HepG2 (cell line): ENCODE measurements at regions not wholly inside any gene's neighbourhood (a gene's known extent, or its start where the extent isn't known, plus 50 kb on each side); places are given as distances from the start of the nearest gene placed in this dataset.

Experiments
- AHR ChIP-seq: IDR thresholded peaks from 2 replicates; pipeline ENCODE4 v1.6.1; 2018; ENCODE audit warnings: missing genetic modification reagents, missing compliant biosample characterization
- ATAD3A ChIP-seq: sonication (generic); formaldehyde crosslinking; IDR thresholded peaks from 2 replicates; pipeline ENCODE4 v1.4.0; 2020; ENCODE audit warnings: missing genetic modification reagents
- BRD4 ChIP-seq: sonication (generic); formaldehyde crosslinking; IDR thresholded peaks from 2 replicates; pipeline ENCODE4 v1.4.0; 2020; ENCODE audit warnings: missing genetic modification reagents
- CERS6 ChIP-seq: sonication (generic); formaldehyde crosslinking; IDR thresholded peaks from 2 replicates; pipeline ENCODE4 v1.5.0; 2020; ENCODE audit warnings: missing genetic modification reagents
- EP300 ChIP-seq, 3 experiments: sonication (generic) in 1 of 3; formaldehyde crosslinking in 1 of 3; IDR thresholded peaks; 2 replicates each; pipeline versions ENCODE4 v1.5.1 to v1.6.1; 2011 to 2020; ENCODE audit warnings: low read depth in 2 of 3, low read length in 2 of 3, borderline replicate concordance in 1 of 3, improper control_type of control experiment in 1 of 3, mild to moderate bottlenecking in 1 of 3, missing genetic modification reagents in 1 of 3, moderate library complexity in 1 of 3
- FOXA1 ChIP-seq, 2 experiments: fragments of 450-650 bp in 1 of 2; sonication (generic) in 1 of 2; formaldehyde crosslinking in 1 of 2; IDR thresholded peaks; 2 replicates each; pipeline versions ENCODE4 v1.4.0 to v1.6.1; 2016 to 2020; ENCODE audit warnings: missing genetic modification reagents in 1 of 2
- FOXC1 ChIP-seq: sonication (generic); formaldehyde crosslinking; IDR thresholded peaks from 2 replicates; pipeline ENCODE4 v1.8.0; 2022; ENCODE audit warnings: mild to moderate bottlenecking, missing genetic modification reagents, borderline replicate concordance
- HMG20B ChIP-seq: conservative IDR thresholded peaks from 2 replicates; pipeline ENCODE4 v1.6.1; 2016; ENCODE audit warnings: missing genetic modification reagents, missing compliant biosample characterization
- LBX2 ChIP-seq: sonication (generic); formaldehyde crosslinking; IDR thresholded peaks from 2 replicates; pipeline ENCODE4 v1.5.0; 2020; ENCODE audit warnings: missing genetic modification reagents, mild to moderate bottlenecking, borderline replicate concordance
- MTF1 ChIP-seq: sonication (generic); formaldehyde crosslinking; IDR thresholded peaks from 2 replicates; pipeline ENCODE4 v1.5.0; 2020; ENCODE audit warnings: missing genetic modification reagents
- NFKB2 ChIP-seq: sonication (generic); formaldehyde crosslinking; IDR thresholded peaks from 2 replicates; pipeline ENCODE4 v1.4.0; 2020; ENCODE audit warnings: missing genetic modification reagents, borderline replicate concordance
- PHF8 ChIP-seq: sonication (generic); formaldehyde crosslinking; IDR thresholded peaks from 2 replicates; pipeline ENCODE4 v1.5.0; 2020; ENCODE audit warnings: missing genetic modification reagents
- POGZ ChIP-seq: sonication (generic); formaldehyde crosslinking; IDR thresholded peaks from 2 replicates; pipeline ENCODE4 v1.4.0; 2020; ENCODE audit warnings: mild to moderate bottlenecking, missing genetic modification reagents
- RBM22 ChIP-seq: fragments of 200-400 bp; formaldehyde crosslinking; optimal IDR thresholded peaks from 2 replicates; pipeline ENCODE3; 2017; ENCODE audit warnings: mild to moderate bottlenecking, low read length, moderate library complexity
- RFX5 ChIP-seq: IDR thresholded peaks from 2 replicates; pipeline ENCODE4 v1.6.1; 2011; ENCODE audit warnings: low read depth, low read length, improper control_type of control experiment
- SALL2 ChIP-seq: sonication (generic); formaldehyde crosslinking; IDR thresholded peaks from 2 replicates; pipeline ENCODE4 v1.8.1; 2023; ENCODE audit warnings: mild to moderate bottlenecking, missing genetic modification reagents, inconsistent platforms
- SOX13 ChIP-seq, 3 experiments: fragments of 450-650 bp in 1 of 3; sonication (generic) in 1 of 3; formaldehyde crosslinking in 1 of 3; IDR thresholded peaks in 2 of 3; conservative IDR thresholded peaks in 1 of 3; 2 replicates each; pipeline versions ENCODE4 v1.5.0 to v1.6.1; 2016 to 2020; ENCODE audit warnings: antibody characterized with exemption in 1 of 3, mild to moderate bottlenecking in 1 of 3, missing compliant biosample characterization in 1 of 3, missing genetic modification reagents in 1 of 3, moderate library complexity in 1 of 3
- XRCC5 ChIP-seq: fragments of 200-400 bp; formaldehyde crosslinking; optimal IDR thresholded peaks from 2 replicates; pipeline ENCODE3; 2017; ENCODE audit warnings: mild to moderate bottlenecking, low read length
- ZNF124 ChIP-seq: sonication (generic); formaldehyde crosslinking; IDR thresholded peaks from 2 replicates; pipeline ENCODE4 v1.4.0; 2020; ENCODE audit warnings: missing genetic modification reagents
- ZNF530 ChIP-seq: sonication (generic); formaldehyde crosslinking; IDR thresholded peaks from 2 replicates; pipeline ENCODE4 v1.5.0; 2020; ENCODE audit warnings: low read depth, mild to moderate bottlenecking, missing genetic modification reagents
- ZNF605 ChIP-seq: sonication (generic); formaldehyde crosslinking; IDR thresholded peaks from 2 replicates; pipeline ENCODE4 v1.8.0; 2022; ENCODE audit warnings: mild to moderate bottlenecking, missing genetic modification reagents
- TF ChIP-seq, protein P1 (sequence below): sonication (generic); formaldehyde crosslinking; IDR thresholded peaks from 2 replicates; pipeline ENCODE4 v1.8.0; 2022; ENCODE audit warnings: mild to moderate bottlenecking, missing genetic modification reagents, moderate library complexity
- TF ChIP-seq, protein P2 (sequence below): sonication (generic); formaldehyde crosslinking; conservative IDR thresholded peaks from 2 replicates; pipeline ENCODE4 v1.4.0; 2020; ENCODE audit warnings: missing genetic modification reagents
- TF ChIP-seq, protein P3 (sequence below): sonication (generic); formaldehyde crosslinking; IDR thresholded peaks from 2 replicates; pipeline ENCODE4 v1.5.1; 2020; ENCODE audit warnings: mild to moderate bottlenecking, missing genetic modification reagents, moderate library complexity

GRCh38 chr2:15782009-15782751, 158.2 kb upstream of the MYCN start (continued):
- TF ChIP-seq, protein P1, sequence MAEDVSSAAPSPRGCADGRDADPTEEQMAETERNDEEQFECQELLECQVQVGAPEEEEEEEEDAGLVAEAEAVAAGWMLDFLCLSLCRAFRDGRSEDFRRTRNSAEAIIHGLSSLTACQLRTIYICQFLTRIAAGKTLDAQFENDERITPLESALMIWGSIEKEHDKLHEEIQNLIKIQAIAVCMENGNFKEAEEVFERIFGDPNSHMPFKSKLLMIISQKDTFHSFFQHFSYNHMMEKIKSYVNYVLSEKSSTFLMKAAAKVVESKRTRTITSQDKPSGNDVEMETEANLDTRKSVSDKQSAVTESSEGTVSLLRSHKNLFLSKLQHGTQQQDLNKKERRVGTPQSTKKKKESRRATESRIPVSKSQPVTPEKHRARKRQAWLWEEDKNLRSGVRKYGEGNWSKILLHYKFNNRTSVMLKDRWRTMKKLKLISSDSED (CRISPR knock-in tag): no peak
- TF ChIP-seq, protein P2, sequence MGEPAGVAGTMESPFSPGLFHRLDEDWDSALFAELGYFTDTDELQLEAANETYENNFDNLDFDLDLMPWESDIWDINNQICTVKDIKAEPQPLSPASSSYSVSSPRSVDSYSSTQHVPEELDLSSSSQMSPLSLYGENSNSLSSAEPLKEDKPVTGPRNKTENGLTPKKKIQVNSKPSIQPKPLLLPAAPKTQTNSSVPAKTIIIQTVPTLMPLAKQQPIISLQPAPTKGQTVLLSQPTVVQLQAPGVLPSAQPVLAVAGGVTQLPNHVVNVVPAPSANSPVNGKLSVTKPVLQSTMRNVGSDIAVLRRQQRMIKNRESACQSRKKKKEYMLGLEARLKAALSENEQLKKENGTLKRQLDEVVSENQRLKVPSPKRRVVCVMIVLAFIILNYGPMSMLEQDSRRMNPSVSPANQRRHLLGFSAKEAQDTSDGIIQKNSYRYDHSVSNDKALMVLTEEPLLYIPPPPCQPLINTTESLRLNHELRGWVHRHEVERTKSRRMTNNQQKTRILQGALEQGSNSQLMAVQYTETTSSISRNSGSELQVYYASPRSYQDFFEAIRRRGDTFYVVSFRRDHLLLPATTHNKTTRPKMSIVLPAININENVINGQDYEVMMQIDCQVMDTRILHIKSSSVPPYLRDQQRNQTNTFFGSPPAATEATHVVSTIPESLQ (CRISPR knock-in tag): no peak
- TF ChIP-seq POGZ (CRISPR knock-in tag) (no peak), XRCC5 (peak; percentile 72), ZNF530 (no peak), ATAD3A (CRISPR knock-in tag) (no peak), RFX5 (no peak), FOXA1 (IDR thresholded peaks at IDR 0.05) (no peak), FOXA1 (CRISPR knock-in tag; IDR thresholded peaks at IDR 0.05) (peak; percentile 52; the same call in 1 of the 2 replicates), RBM22 (no peak), LBX2 (CRISPR knock-in tag) (no peak), MTF1 (CRISPR knock-in tag) (no peak), ZNF124 (CRISPR knock-in tag) (no peak), ZNF605 (CRISPR knock-in tag) (0 out of 2 replicates have a peak, but pooled peaks have one; percentile 38), BRD4 (no peak), PHF8 (no peak), NFKB2 (CRISPR knock-in tag) (no peak), CERS6 (CRISPR knock-in tag) (no peak), AHR (CRISPR knock-in tag) (no peak), SOX13 (IDR thresholded peaks at IDR 0.05) (no peak), SOX13 (CRISPR knock-in tag; conservative IDR thresholded peaks at IDR 0.05 in 1 of 2, IDR thresholded peaks at IDR 0.05 in 1 of 2) (0 out of 4 replicates have a peak, but pooled peaks of 1 of the 2 experiments have one; percentile 35), EP300 (IDR thresholded peaks at IDR 0.05; ENCODE audit: low read depth in 2 of 2, low read length in 2 of 2) (0 out of 4 replicates have a peak, but pooled peaks of 1 of the 2 experiments have one; percentile 74), EP300 (CRISPR knock-in tag; IDR thresholded peaks at IDR 0.05; ENCODE audit: borderline replicate concordance) (peak; percentile 83; the same call in 1 of the 2 replicates), HMG20B (CRISPR knock-in tag) (peak; percentile 63), FOXC1 (CRISPR knock-in tag) (no peak), SALL2 (no peak)
- TF ChIP-seq, protein P3, sequence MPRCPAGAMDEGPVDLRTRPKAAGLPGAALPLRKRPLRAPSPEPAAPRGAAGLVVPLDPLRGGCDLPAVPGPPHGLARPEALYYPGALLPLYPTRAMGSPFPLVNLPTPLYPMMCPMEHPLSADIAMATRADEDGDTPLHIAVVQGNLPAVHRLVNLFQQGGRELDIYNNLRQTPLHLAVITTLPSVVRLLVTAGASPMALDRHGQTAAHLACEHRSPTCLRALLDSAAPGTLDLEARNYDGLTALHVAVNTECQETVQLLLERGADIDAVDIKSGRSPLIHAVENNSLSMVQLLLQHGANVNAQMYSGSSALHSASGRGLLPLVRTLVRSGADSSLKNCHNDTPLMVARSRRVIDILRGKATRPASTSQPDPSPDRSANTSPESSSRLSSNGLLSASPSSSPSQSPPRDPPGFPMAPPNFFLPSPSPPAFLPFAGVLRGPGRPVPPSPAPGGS (CRISPR knock-in tag): no peak
